Endodermal cell (in vitro differentiated cells): ENCODE measurements at regions not wholly inside any gene's neighbourhood (a gene's known extent, or its start where the extent isn't known, plus 50 kb on each side); places are given as distances from the start of the nearest gene placed in this dataset.

Experiments
- DNase-seq: peaks from one replicate; pipeline ENCODE4 v3.0.0-alpha.2; 2017
- H3K27ac ChIP-seq: 2 replicates; pipeline ENCODE4 v1.5.1; 2013; ENCODE audit warnings: mild to moderate bottlenecking, low read depth, low read length, moderate library complexity
- H3K27me3 ChIP-seq: 2 replicates; pipeline ENCODE4 v1.6.1; 2013; ENCODE audit warnings: mild to moderate bottlenecking, low read length, moderate library complexity; ENCODE audit not compliant: insufficient read depth, control insufficient read depth, poor library complexity, severe bottlenecking
- H3K36me3 ChIP-seq: 2 replicates; pipeline ENCODE4 v1.7.0; 2013; ENCODE audit warnings: mild to moderate bottlenecking, low read length, moderate library complexity; ENCODE audit not compliant: control insufficient read depth, insufficient read depth
- H3K4me1 ChIP-seq: one replicate; pipeline ENCODE4 v1.7.0; 2013; ENCODE audit warnings: low read length; ENCODE audit not compliant: control insufficient read depth, insufficient read depth
- H3K4me3 ChIP-seq: 2 replicates; pipeline ENCODE4 v1.5.1; 2013; ENCODE audit warnings: mild to moderate bottlenecking, low read length, moderate library complexity
- H3K9ac ChIP-seq: 2 replicates; pipeline ENCODE4 v1.6.1; 2013; ENCODE audit warnings: mild to moderate bottlenecking, low read length, moderate library complexity; ENCODE audit not compliant: poor library complexity, severe bottlenecking; ENCODE audit errors: extremely low read depth
- H3K9me3 ChIP-seq: 2 replicates; pipeline ENCODE4 v1.6.1; 2013; ENCODE audit warnings: mild to moderate bottlenecking, low read length, moderate library complexity; ENCODE audit not compliant: control insufficient read depth
- H3K27ac Mint-ChIP-seq: 2 replicates; pipeline ENCODE4 v1.8.0; 2020; ENCODE audit warnings: mixed read lengths
- H3K27me3 Mint-ChIP-seq: 2 replicates; pipeline ENCODE4 v1.8.0; 2021; ENCODE audit warnings: mild to moderate bottlenecking, mixed read lengths; ENCODE audit not compliant: insufficient read depth
- H3K36me3 Mint-ChIP-seq: 2 replicates; pipeline ENCODE4 v1.8.0; 2020; ENCODE audit warnings: low read depth, mixed read lengths
- H3K4me1 Mint-ChIP-seq: 2 replicates; pipeline ENCODE4 v1.8.0; 2020; ENCODE audit warnings: mixed read lengths
- H3K4me3 Mint-ChIP-seq: 2 replicates; pipeline ENCODE4 v1.8.0; 2020; ENCODE audit warnings: mild to moderate bottlenecking, moderate library complexity, mixed read lengths
- H3K9me3 Mint-ChIP-seq: 2 replicates; pipeline ENCODE4 v1.8.0; 2020; ENCODE audit warnings: mild to moderate bottlenecking, mixed read lengths
- WGBS, 2 experiments: methylation state at CpG; one replicate each; pipeline versions ENCODE4 v1.1.5 to v1.1.7; 2013; ENCODE audit warnings: missing lambda C conversion rate in 2 of 2, mixed read lengths in 1 of 2; ENCODE audit not compliant: insufficient coverage in 1 of 2, insufficient read length in 1 of 2; 5-methylcytosine and 5-hydroxymethylcytosine counted together
- TF ChIP-seq, protein P1 (sequence below): fragments of 200-600 bp; sonication (generic); conservative IDR thresholded peaks from 2 replicates; pipeline ENCODE4 v1.5.0; 2021; ENCODE audit warnings: antibody characterized with exemption, mild to moderate bottlenecking

DNA sequence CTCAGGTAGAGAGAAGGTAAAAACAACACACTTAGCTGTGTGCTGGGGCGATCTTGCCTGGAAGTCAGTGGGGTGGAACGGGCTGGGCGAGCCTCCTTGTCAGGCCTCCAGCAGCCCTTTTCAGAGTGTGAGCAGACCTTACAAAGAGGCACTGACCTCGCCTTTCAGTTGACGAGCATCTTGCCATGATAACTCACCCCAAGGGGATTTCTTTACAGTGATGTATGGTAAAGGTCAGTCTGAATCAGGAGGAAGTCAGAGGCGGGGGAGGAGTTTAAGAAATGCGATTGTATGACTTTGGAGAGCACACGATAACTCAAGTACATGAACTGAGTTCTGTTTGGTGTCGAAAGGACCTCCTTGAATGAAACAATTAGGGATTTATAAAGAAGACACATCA is 326.5 kb upstream of the PROX1 start:
- Mint-ChIP-seq H3K27me3 (no peaks in the 10 kb centered on the region), H3K36me3 (no peaks in the 10 kb centered on the region), H3K4me1 (peaks cover 6% of the 10 kb centered on the region), H3K9me3 (no peaks in the 10 kb centered on the region), H3K4me3 (no peak overlapping the region), H3K27ac (no peak overlapping the region)
- no peak overlapping the region for H3K9ac ChIP-seq
- no peaks in the 10 kb centered on the region for H3K36me3 ChIP-seq
- 80 to 91% methylated on average over 3 to 9 of the region's 9 CpGs for WGBS, 2 experiments
- H3K4me3 ChIP-seq, result no peak overlapping the region
- H3K4me1 ChIP-seq, result peaks cover 4% of the 10 kb centered on the region
- TF ChIP-seq, protein P1, sequence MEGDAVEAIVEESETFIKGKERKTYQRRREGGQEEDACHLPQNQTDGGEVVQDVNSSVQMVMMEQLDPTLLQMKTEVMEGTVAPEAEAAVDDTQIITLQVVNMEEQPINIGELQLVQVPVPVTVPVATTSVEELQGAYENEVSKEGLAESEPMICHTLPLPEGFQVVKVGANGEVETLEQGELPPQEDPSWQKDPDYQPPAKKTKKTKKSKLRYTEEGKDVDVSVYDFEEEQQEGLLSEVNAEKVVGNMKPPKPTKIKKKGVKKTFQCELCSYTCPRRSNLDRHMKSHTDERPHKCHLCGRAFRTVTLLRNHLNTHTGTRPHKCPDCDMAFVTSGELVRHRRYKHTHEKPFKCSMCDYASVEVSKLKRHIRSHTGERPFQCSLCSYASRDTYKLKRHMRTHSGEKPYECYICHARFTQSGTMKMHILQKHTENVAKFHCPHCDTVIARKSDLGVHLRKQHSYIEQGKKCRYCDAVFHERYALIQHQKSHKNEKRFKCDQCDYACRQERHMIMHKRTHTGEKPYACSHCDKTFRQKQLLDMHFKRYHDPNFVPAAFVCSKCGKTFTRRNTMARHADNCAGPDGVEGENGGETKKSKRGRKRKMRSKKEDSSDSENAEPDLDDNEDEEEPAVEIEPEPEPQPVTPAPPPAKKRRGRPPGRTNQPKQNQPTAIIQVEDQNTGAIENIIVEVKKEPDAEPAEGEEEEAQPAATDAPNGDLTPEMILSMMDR, result no peak
- no peaks in the 10 kb centered on the region for H3K9me3 ChIP-seq
- H3K27me3 ChIP-seq, result no peaks in the 10 kb centered on the region
- H3K27ac ChIP-seq, result no peak overlapping the region
- DNase-seq, result no peak

DNA sequence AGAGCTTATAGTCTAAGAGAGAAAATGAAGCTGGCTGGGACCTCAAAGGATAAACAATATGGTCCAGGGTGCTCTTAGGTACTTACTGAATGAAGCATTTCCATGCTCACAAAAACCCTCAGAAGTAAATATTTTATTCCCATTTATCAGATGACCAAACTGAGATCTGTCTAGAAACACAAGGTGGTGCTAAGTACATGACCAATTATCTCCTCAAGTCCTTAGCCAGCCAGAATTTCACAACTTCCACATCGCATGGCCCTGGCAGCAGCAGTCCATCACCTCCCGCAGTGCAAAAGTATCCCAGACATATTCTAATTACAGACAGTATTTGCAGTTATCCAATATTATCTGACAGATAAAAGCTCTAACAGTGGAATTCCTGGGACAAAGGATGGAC is 321.7 kb upstream of the PROX1 start:
- peaks cover 3% of the 10 kb centered on the region for H3K4me1 ChIP-seq
- Mint-ChIP-seq H3K4me3 (no peak overlapping the region), H3K36me3 (no peaks in the 10 kb centered on the region), H3K27me3 (peaks cover 3% of the 10 kb centered on the region), H3K4me1 (peaks cover 8% of the 10 kb centered on the region), H3K9me3 (no peaks in the 10 kb centered on the region), H3K27ac (no peak overlapping the region)
- WGBS, 2 experiments, result 50 to 95% methylated on average over 1 to 2 of the region's 2 CpGs
- H3K4me3 ChIP-seq, result no peak overlapping the region
- H3K27ac ChIP-seq, result no peak overlapping the region
- DNase-seq, result no peak
- no peaks in the 10 kb centered on the region for H3K36me3 ChIP-seq
- no peaks in the 10 kb centered on the region for H3K9me3 ChIP-seq
- no peaks in the 10 kb centered on the region for H3K27me3 ChIP-seq
- H3K9ac ChIP-seq, result no peak overlapping the region
- TF ChIP-seq, protein P1, result no peak

DNA sequence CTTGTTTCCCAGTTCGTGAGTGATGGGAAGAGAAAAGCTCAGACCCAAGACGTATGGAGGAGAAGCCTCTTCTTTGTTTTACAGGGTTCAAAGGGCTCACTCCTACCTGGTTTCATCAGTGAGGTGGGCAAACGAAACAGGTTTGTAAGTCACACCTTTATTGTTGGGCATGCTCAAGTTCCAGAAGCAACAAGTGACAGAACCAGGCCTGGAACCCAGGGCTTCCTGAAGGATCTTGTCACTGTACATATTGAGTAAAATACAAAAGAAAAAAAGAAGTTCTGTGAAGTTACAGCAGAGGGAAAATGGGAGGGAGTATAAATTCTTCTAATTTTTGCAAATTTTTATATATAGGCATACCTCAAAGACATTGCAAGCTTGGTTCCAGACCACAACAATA is 320.9 kb upstream of the PROX1 start:
- H3K4me1 ChIP-seq, result peaks cover 3% of the 10 kb centered on the region
- H3K27ac ChIP-seq, result no peak overlapping the region
- Mint-ChIP-seq H3K36me3 (no peaks in the 10 kb centered on the region), H3K27ac (no peak overlapping the region), H3K27me3 (peaks cover 3% of the 10 kb centered on the region), H3K4me1 (peaks cover 8% of the 10 kb centered on the region), H3K9me3 (no peaks in the 10 kb centered on the region), H3K4me3 (no peak overlapping the region)
- WGBS, 2 experiments, result 83 to 93% methylated on average over 3 of the region's 3 CpGs
- no peak overlapping the region for H3K4me3 ChIP-seq
- no peaks in the 10 kb centered on the region for H3K9me3 ChIP-seq
- no peak overlapping the region for H3K9ac ChIP-seq
- H3K36me3 ChIP-seq, result no peaks in the 10 kb centered on the region
- no peaks in the 10 kb centered on the region for H3K27me3 ChIP-seq
- TF ChIP-seq, protein P1, result no peak
- no peak for DNase-seq
